GM13976 (cell line): ENCODE measurements at regions not wholly inside any gene's neighbourhood (a gene's known extent, or its start where the extent isn't known, plus 50 kb on each side); places are given as distances from the start of the nearest gene placed in this dataset.

Experiments
- DNase-seq: peaks from one replicate; pipeline ENCODE4 v3.0.0; 2012; ENCODE audit warnings: low spot score
- CTCF ChIP-seq: IDR thresholded peaks from 2 replicates; pipeline ENCODE4 v1.5.1; 2012; ENCODE audit warnings: borderline replicate concordance, mild to moderate bottlenecking; ENCODE audit not compliant: insufficient read depth; ENCODE audit errors: extremely low read depth, missing control alignments, control extremely low read depth
- in situ Hi-C: fragments of 300-500 bp; cut with MboI; formaldehyde crosslinking; loops from one replicate; pipeline ENCODE4 v1.12.0; 2022; ENCODE audit warnings: low sequenced_read_pairs, mixed read lengths, inconsistent platforms; ENCODE audit not compliant: unreplicated experiment

DNA sequence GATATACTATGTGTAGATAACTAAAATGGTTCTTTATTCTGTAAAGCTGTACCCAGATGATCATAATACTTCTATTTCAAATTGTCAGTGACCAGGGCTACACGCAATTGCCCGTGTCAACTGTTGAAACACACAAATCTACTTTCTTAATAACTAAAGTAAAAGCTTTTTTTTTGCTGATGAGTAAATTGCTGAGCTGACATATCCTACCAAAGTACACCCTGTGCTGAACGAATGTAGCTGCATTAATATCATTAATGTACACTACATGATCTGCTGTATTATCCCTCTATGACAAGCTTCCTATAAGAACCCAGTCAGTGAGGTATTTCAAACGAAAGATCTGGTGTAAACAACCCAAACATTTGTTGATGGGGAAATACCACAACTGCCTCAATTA is 827.2 kb upstream of the ATXN8OS start:
- DNase-seq = no peak
- in situ Hi-C loops = no loop called here
- TF ChIP-seq CTCF = no peak

DNA sequence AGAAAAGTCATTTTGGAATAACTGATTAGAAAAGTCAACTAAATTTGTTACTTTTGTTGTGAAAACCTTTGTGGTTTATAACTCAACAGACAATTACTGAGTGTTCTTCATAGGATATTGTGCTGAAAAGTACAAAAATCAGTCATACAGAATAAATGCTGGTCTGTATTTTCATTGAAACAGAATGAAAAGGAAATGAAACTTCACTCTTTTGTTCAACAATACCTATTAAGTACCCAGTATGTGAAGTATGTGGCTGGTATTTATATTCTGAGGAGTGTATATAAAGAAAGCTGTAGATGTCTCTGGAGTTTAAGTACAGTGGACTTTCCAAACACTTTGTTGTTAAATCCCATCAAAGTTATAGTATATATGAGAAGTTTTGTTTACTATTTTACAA is 828.4 kb upstream of the ATXN8OS start:
- no peak for TF ChIP-seq CTCF
- DNase-seq = no peak
- in situ Hi-C loops = no loop called here

GRCh38 chr13:69274231-69274630 is 833.4 kb upstream of the ATXN8OS start:
- in situ Hi-C loops = no loop called here
- no peak for TF ChIP-seq CTCF
- DNase-seq = no peak

- TF ChIP-seq CTCF = no peak
- no peak for DNase-seq
- in situ Hi-C loops = no loop called here
These were observed 843.0 kb upstream of the ATXN8OS start for GRCh38 chr13:69264362-69265334.

GRCh38 chr13:69243366-69243765 is 864.3 kb upstream of the ATXN8OS start:
- in situ Hi-C loops = no loop called here
- no peak for DNase-seq
- TF ChIP-seq CTCF = no peak

DNA sequence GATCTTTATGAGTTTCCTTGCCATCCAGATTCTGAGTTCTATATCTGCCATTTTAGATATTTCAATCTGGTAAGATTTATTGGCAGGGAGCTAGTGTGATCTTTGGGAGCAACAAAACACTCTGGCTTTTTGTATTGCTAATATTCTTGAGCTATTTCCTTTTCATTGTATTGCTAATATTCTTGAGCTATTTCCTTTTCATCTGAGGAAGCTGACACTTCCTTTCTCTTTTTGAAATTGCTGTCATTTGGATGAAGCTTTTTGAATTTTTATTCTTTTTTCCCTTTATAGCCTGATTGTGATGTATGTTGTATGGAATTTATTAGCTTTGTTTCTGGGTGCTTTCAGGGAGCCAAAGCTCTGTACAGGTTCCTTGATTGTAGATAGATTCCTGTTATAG is 873.5 kb upstream of the ATXN8OS start:
- in situ Hi-C loops = no loop called here
- DNase-seq = no peak
- no peak for TF ChIP-seq CTCF
